ENCODE measurements at regions not wholly inside any gene's neighbourhood (a gene's known extent, or its start where the extent isn't known, plus 50 kb on each side); places are given as distances from the start of the nearest gene placed in this dataset.

DNA sequence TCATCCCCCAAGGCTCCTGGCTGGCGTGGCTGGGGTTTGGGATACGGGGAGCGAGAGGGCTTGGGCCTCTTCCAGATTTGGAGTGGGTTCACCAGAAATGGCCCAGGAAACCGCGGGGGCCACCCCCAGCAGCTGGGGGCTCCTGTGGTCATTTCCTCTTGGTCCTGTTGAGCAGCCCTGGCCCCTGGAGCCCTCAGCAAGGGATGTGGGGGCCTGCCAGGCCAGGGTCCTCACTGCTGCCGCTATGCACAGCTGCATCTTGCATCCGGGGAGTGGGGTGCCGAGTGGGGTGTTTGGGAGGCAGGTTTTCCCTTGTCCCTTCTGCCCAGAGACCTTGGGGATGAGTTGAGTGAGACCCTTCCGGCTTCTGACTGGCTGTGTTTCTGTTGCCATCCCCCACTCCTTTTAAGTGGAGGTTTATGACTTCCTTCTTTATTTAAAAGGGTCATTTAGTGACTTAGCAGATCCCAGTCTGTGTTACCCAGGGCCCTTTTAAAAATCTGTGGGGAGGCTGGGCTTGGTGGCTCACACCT is 319.8 kb downstream of the SEC14L1 start:
- Histone ChIP-seq H3K9me3 (ENCODE audit: low read length) (no peaks in the 10 kb centered on the region), H3K4me3 (ENCODE audit: low read length) (no peak overlapping the region), H3K4me1 (ENCODE audit: insufficient read depth, low read length) (peaks cover 17% of the 10 kb centered on the region), H3K36me3 (ENCODE audit: insufficient read depth, low read length) (no peaks in the 10 kb centered on the region), H3K27me3 (ENCODE audit: insufficient read depth, low read length) (no peaks in the 10 kb centered on the region), H2AFZ (ENCODE audit: low read depth, low read length) (no peak overlapping the region)

DNA sequence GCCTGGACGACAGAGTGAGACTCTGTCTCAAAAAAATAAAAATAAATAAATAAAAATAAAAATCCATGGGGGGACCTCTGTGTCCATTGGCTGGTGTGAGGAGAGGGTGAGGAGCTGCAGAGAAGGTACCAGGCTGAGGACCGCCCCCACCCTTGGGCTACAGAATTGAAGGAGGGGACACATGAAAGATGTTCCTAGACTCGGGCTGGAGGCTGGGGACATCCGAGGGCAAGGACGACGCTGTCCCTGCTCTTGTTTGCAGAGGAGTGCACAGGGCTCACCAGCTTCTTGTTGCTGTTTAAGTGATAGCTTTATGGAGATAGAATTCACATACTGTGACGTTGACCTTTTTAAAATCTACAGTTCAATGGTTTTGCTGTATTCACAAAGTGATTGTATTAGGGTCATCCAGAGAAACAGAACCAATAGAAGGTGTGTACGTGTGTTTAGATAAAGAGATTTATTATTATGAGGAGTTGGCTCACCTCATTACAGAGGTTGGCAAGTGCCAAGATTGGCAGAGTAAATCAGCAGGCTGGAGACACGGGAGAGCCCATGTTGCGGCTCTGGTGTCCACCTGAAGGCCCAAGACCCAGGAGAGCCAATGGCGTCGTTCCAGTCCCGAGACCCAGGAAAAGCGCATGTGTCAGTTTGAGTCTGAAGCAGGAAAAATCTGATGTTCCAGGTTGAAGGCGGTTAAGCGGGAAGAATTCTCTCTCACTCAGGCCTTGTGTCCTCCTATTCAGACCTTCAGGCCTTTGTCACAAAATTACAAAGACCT is 320.7 kb downstream of the SEC14L1 start:
- Histone ChIP-seq H3K4me1 (ENCODE audit: insufficient read depth, low read length) (peaks cover 25% of the 10 kb centered on the region), H3K4me3 (ENCODE audit: low read length) (no peak overlapping the region), H3K9me3 (ENCODE audit: low read length) (no peaks in the 10 kb centered on the region), H3K36me3 (ENCODE audit: insufficient read depth, low read length) (no peaks in the 10 kb centered on the region), H3K27me3 (ENCODE audit: insufficient read depth, low read length) (no peaks in the 10 kb centered on the region), H2AFZ (ENCODE audit: low read depth, low read length) (no peak overlapping the region)

DNA sequence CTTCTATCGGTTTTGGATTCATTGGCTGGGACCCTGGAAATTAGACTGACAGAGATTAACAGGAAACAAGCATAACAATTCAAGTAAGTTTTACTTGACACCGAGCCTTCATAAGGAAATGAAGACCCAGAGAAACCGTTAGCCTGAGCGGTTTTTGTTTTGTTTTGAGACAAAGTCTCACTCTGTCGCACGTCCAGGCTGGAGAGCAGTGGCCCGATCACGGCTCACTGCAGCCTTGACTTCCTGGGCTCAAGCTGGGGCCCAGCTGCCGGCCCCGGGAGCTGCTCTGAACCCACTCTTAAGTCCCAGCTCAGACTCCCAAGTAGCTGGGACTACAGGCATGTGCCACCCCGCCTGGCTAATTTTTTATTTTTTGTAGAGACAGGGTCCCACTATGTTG is 321.3 kb downstream of the SEC14L1 start:
- Histone ChIP-seq H3K4me3 (ENCODE audit: low read length) (no peak overlapping the region), H3K9me3 (ENCODE audit: low read length) (no peaks in the 10 kb centered on the region), H3K4me1 (ENCODE audit: insufficient read depth, low read length) (peaks cover 31% of the 10 kb centered on the region), H3K27me3 (ENCODE audit: insufficient read depth, low read length) (no peaks in the 10 kb centered on the region), H2AFZ (ENCODE audit: low read depth, low read length) (no peak overlapping the region), H3K36me3 (ENCODE audit: insufficient read depth, low read length) (no peaks in the 10 kb centered on the region)

- Histone ChIP-seq H2AFZ (ENCODE audit: low read depth, low read length) (no peak overlapping the region), H3K36me3 (ENCODE audit: insufficient read depth, low read length) (no peaks in the 10 kb centered on the region), H3K4me1 (ENCODE audit: insufficient read depth, low read length) (peaks cover 36% of the 10 kb centered on the region), H3K4me3 (ENCODE audit: low read length) (no peak overlapping the region), H3K9me3 (ENCODE audit: low read length) (no peaks in the 10 kb centered on the region), H3K27me3 (ENCODE audit: insufficient read depth, low read length) (no peaks in the 10 kb centered on the region)
Measured at GRCh38 chr17:77462553-77463497, 322.1 kb downstream of the SEC14L1 start.

DNA sequence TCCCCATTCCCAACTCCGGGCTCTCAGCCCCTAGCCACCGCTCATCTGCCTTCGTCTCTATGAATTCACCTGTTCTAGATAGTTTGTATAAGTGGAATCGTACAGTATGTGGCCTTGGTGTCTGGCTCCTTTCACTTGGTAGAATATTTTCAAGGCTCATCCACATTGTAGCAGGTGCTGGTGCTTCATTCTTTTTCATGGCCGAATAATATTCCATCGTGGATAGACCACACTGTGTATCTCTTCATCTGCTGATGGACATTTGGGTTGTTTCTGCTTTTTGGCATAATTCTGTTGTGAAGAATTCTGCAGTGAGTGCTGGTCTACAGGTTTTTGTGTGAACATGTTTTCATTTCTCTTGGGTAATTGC is 324.2 kb downstream of the SEC14L1 start:
- Histone ChIP-seq H3K9me3 (ENCODE audit: low read length) (no peaks in the 10 kb centered on the region), H3K4me1 (ENCODE audit: insufficient read depth, low read length) (peaks cover 36% of the 10 kb centered on the region), H3K4me3 (ENCODE audit: low read length) (peak overlapping the region; percentile 47)

DNA sequence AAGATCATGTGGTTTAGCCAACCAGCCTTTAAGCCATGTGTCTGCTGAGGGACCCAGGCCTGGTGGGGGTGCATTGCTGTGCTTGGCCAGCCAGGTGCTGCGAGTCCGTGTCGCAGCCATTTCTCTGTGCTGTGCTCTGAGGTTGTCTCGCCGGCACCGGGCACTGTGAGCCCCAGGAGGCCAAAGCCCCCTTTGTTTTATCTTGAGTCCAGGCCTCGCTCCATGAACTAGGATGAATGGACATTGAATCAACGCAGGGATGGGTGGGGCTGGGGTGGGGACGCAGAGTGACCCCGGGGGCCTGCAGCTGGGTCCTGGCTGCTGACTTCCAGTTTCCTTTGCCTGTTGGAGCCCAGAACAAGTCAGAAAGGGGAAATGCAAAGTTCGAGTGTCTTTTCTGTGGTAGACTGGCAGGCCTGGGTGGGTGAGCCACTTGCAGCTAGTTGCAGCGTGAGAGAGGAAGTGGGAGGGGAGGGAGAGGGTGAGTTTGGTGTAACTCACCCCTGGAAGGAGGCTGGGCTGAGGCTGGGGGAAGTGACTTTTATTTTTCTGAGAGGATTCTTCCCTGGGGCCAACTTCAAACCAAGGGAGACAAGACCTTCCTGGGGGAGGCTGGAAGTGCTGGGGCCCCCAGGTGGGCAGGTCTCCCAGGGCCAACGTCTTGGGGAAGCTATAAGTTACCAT is 324.7 kb downstream of the SEC14L1 start:
- no peaks in the 10 kb centered on the region for H3K9me3 ChIP-seq (ENCODE audit: low read length)
- peaks cover 40% of the 10 kb centered on the region for H3K4me1 ChIP-seq (ENCODE audit: insufficient read depth, low read length)
- H3K4me3 ChIP-seq (ENCODE audit: low read length) = peak overlapping the region; percentile 47

More for the DNA sequence above, 324.2 kb downstream of the SEC14L1 start:
- H2AFZ ChIP-seq (ENCODE audit: low read depth, low read length) = no peak overlapping the region
- H3K36me3 ChIP-seq (ENCODE audit: insufficient read depth, low read length) = peaks cover 4% of the 10 kb centered on the region
- no peaks in the 10 kb centered on the region for H3K27me3 ChIP-seq (ENCODE audit: insufficient read depth, low read length)

DNA sequence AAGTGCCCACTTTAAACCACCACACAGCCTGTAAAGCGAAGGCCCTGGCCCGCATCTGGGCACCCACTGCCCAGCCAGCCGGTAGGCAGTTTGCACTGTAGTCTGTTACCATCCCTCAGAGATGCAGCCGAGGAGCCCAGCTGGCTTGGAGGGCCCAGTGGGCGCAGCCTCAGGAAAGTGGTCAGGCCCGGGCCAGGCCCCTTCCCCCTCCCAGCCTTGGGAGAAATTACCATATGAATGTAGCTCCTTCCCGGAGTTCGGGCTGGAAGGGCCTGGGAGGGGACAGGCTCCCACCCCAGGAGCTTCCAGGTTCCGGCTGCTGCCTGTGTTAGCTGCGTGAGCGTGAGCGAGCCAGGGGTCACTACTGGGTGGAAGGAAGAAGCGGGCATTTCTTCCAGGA is 325.4 kb downstream of the SEC14L1 start:
- Histone ChIP-seq H3K9me3 (ENCODE audit: low read length) (no peaks in the 10 kb centered on the region), H3K27me3 (ENCODE audit: insufficient read depth, low read length) (no peaks in the 10 kb centered on the region), H3K4me1 (ENCODE audit: insufficient read depth, low read length) (peaks cover 47% of the 10 kb centered on the region), H2AFZ (ENCODE audit: low read depth, low read length) (no peak overlapping the region), H3K4me3 (ENCODE audit: low read length) (peak overlapping the region; percentile 47), H3K36me3 (ENCODE audit: insufficient read depth, low read length) (peaks cover 4% of the 10 kb centered on the region)

More for the DNA sequence above, 324.7 kb downstream of the SEC14L1 start:
- H2AFZ ChIP-seq (ENCODE audit: low read depth, low read length) = no peak overlapping the region
- H3K27me3 ChIP-seq (ENCODE audit: insufficient read depth, low read length) = no peaks in the 10 kb centered on the region
- peaks cover 4% of the 10 kb centered on the region for H3K36me3 ChIP-seq (ENCODE audit: insufficient read depth, low read length)

- H2AFZ ChIP-seq (ENCODE audit: low read depth, low read length) = no peak overlapping the region
- peaks cover 4% of the 10 kb centered on the region for H3K36me3 ChIP-seq (ENCODE audit: insufficient read depth, low read length)
- H3K9me3 ChIP-seq (ENCODE audit: low read length) = no peaks in the 10 kb centered on the region
- peak overlapping the region; percentile 47 for H3K4me3 ChIP-seq (ENCODE audit: low read length)
- peaks cover 47% of the 10 kb centered on the region for H3K4me1 ChIP-seq (ENCODE audit: insufficient read depth, low read length)
- H3K27me3 ChIP-seq (ENCODE audit: insufficient read depth, low read length) = no peaks in the 10 kb centered on the region
Measured at GRCh38 chr17:77466596-77467223, 325.9 kb downstream of the SEC14L1 start.

GRCh38 chr17:77467521-77467920 is 326.8 kb downstream of the SEC14L1 start:
- peaks cover 51% of the 10 kb centered on the region for H3K4me1 ChIP-seq (ENCODE audit: insufficient read depth, low read length)
- H2AFZ ChIP-seq (ENCODE audit: low read depth, low read length) = no peak overlapping the region
- H3K4me3 ChIP-seq (ENCODE audit: low read length) = no peak overlapping the region
- H3K9me3 ChIP-seq (ENCODE audit: low read length) = no peaks in the 10 kb centered on the region
- H3K36me3 ChIP-seq (ENCODE audit: insufficient read depth, low read length) = peaks cover 4% of the 10 kb centered on the region
- no peaks in the 10 kb centered on the region for H3K27me3 ChIP-seq (ENCODE audit: insufficient read depth, low read length)

GRCh38 chr17:77468897-77469296 is 328.1 kb downstream of the SEC14L1 start:
- H2AFZ ChIP-seq (ENCODE audit: low read depth, low read length) = no peak overlapping the region
- no peak overlapping the region for H3K4me3 ChIP-seq (ENCODE audit: low read length)
- H3K4me1 ChIP-seq (ENCODE audit: insufficient read depth, low read length) = peaks cover 60% of the 10 kb centered on the region
- H3K9me3 ChIP-seq (ENCODE audit: low read length) = no peaks in the 10 kb centered on the region
- peaks cover 4% of the 10 kb centered on the region for H3K36me3 ChIP-seq (ENCODE audit: insufficient read depth, low read length)
- no peaks in the 10 kb centered on the region for H3K27me3 ChIP-seq (ENCODE audit: insufficient read depth, low read length)

DNA sequence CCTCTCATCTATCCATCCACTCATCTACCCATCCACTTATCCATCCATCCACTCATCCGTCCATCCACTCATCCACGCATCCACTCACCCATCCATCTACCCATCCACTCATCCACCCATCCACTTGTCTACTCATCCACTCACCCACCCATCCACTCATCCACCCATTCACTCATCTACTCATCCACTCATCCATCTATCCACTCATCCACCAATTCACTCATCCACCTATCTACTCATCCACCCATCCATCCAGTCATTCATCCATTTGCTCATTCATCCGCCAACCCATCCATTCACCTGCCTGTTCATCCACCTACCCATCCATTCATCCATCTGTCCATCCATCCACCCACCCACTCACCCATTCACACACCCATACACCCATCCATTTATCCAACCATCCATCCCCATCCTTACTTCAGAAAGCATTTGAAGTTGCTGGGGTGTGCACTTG is 329.6 kb downstream of the SEC14L1 start:
- H3K36me3 ChIP-seq (ENCODE audit: insufficient read depth, low read length) = peaks cover 4% of the 10 kb centered on the region
- H3K9me3 ChIP-seq (ENCODE audit: low read length) = no peaks in the 10 kb centered on the region
- no peak overlapping the region for H3K4me3 ChIP-seq (ENCODE audit: low read length)
- H3K27me3 ChIP-seq (ENCODE audit: insufficient read depth, low read length) = no peaks in the 10 kb centered on the region
- H3K4me1 ChIP-seq (ENCODE audit: insufficient read depth, low read length) = peaks cover 55% of the 10 kb centered on the region
- no peak overlapping the region for H2AFZ ChIP-seq (ENCODE audit: low read depth, low read length)

Measured in neuron (in vitro differentiated cells).